Suprapubic skin (tissue), 4 donors: ENCODE measurements at regions not wholly inside any gene's neighbourhood (a gene's known extent, or its start where the extent isn't known, plus 50 kb on each side); places are given as distances from the start of the nearest gene placed in this dataset.

Experiments
- DNase-seq, 2 donors: peaks; one replicate each; pipeline ENCODE4 v3.0.0-alpha.2; 2019; ENCODE audit warnings: low spot score in 2 of 2
- H3K27ac ChIP-seq: fragments of 200-600 bp; sonication (generic); one replicate; pipeline ENCODE4 v1.5.1; 2019
- H3K27me3 ChIP-seq: fragments of 200-600 bp; sonication (generic); one replicate; pipeline ENCODE4 v1.5.1; 2019
- H3K36me3 ChIP-seq: fragments of 200-600 bp; sonication (generic); one replicate; pipeline ENCODE4 v1.5.1; 2019
- H3K4me1 ChIP-seq: fragments of 200-600 bp; sonication (generic); one replicate; pipeline ENCODE4 v1.5.1; 2019
- H3K4me3 ChIP-seq: fragments of 200-600 bp; sonication (generic); one replicate; pipeline ENCODE4 v1.5.1; 2019; ENCODE audit warnings: mild to moderate bottlenecking
- H3K9me3 ChIP-seq: fragments of 200-600 bp; sonication (generic); one replicate; pipeline ENCODE4 v1.5.1; 2019
- CTCF ChIP-seq, 2 donors: fragments of 200-600 bp in 1 of 2; fragments of 450-650 bp in 1 of 2; sonication (generic) in 1 of 2; IDR thresholded peaks; one replicate each; pipeline ENCODE4 v1.5.1; 2016 to 2019; ENCODE audit warnings: antibody characterized with exemption in 2 of 2, mild to moderate bottlenecking in 1 of 2, moderate library complexity in 1 of 2
- EP300 ChIP-seq: sonication (generic); formaldehyde crosslinking; IDR thresholded peaks from one replicate; pipeline ENCODE4 v1.6.1; 2017; ENCODE audit warnings: antibody characterized with exemption
- POLR2A ChIP-seq, 2 donors: fragments of 450-650 bp; IDR thresholded peaks; one replicate each; pipeline ENCODE4 v1.6.1; 2017; ENCODE audit warnings: antibody characterized with exemption in 2 of 2, mild to moderate bottlenecking in 2 of 2, moderate library complexity in 2 of 2
- POLR2AphosphoS5 ChIP-seq, 3 donors: sonication (generic); formaldehyde crosslinking; IDR thresholded peaks; one replicate each; pipeline ENCODE4 v1.6.1; 2017; ENCODE audit warnings: antibody characterized with exemption in 3 of 3
- WGBS: methylation state at CpG from one replicate; pipeline ENCODE4 v1.1.5; 2018; 5-methylcytosine and 5-hydroxymethylcytosine counted together

- H3K27me3 ChIP-seq = no peaks in the 10 kb centered on the region
- DNase-seq = no peak
- H3K27ac ChIP-seq = no peak overlapping the region
- whole genome bisulfite sequencing = 70% methylated on average over 1 of the region's 1 CpG
- H3K4me3 ChIP-seq = no peak overlapping the region
- no peaks in the 10 kb centered on the region for H3K36me3 ChIP-seq
- TF ChIP-seq POLR2AphosphoS5 (IDR thresholded peaks at IDR 0.05) = no peak
- H3K4me1 ChIP-seq = no peaks in the 10 kb centered on the region
- no peaks in the 10 kb centered on the region for H3K9me3 ChIP-seq
These were observed 690.7 kb downstream of the KCNJ3 start for GRCh38 chr2:155389224-155389623.

GRCh38 chr2:155384555-155385123 is 686.1 kb downstream of the KCNJ3 start:
- TF ChIP-seq CTCF (IDR thresholded peaks at IDR 0.05) (no peak), EP300 (no peak), POLR2AphosphoS5 (IDR thresholded peaks at IDR 0.05) (no peak), POLR2A (IDR thresholded peaks at IDR 0.05) (no peak)
- Histone ChIP-seq H3K4me3 (no peak overlapping the region), H3K9me3 (no peaks in the 10 kb centered on the region), H3K27ac (no peak overlapping the region), H3K36me3 (no peaks in the 10 kb centered on the region), H3K27me3 (no peaks in the 10 kb centered on the region), H3K4me1 (no peaks in the 10 kb centered on the region)
- no peak for DNase-seq
- 69% methylated on average over 3 of the region's 3 CpGs for WGBS

- H3K4me3 ChIP-seq = no peak overlapping the region
- no peaks in the 10 kb centered on the region for H3K27me3 ChIP-seq
- H3K9me3 ChIP-seq = no peaks in the 10 kb centered on the region
- no peaks in the 10 kb centered on the region for H3K36me3 ChIP-seq
- no peak for TF ChIP-seq EP300
- no peak for TF ChIP-seq POLR2A (IDR thresholded peaks at IDR 0.05)
- TF ChIP-seq POLR2AphosphoS5 (IDR thresholded peaks at IDR 0.05) = no peak
- no peak for TF ChIP-seq CTCF (IDR thresholded peaks at IDR 0.05)
- no peaks in the 10 kb centered on the region for H3K4me1 ChIP-seq
- WGBS = 53% methylated on average over 3 of the region's 3 CpGs
- no peak overlapping the region for H3K27ac ChIP-seq
- no peak for DNase-seq
These were observed 684.3 kb downstream of the KCNJ3 start for GRCh38 chr2:155382776-155383175.

- TF ChIP-seq CTCF (IDR thresholded peaks at IDR 0.05) = no peak
- no peak for TF ChIP-seq EP300
- no peak for TF ChIP-seq POLR2A (IDR thresholded peaks at IDR 0.05)
- no peaks in the 10 kb centered on the region for H3K9me3 ChIP-seq
- WGBS = 21% methylated on average over 1 of the region's 1 CpG
- H3K27ac ChIP-seq = no peak overlapping the region
- no peak overlapping the region for H3K4me3 ChIP-seq
- H3K36me3 ChIP-seq = no peaks in the 10 kb centered on the region
- no peaks in the 10 kb centered on the region for H3K4me1 ChIP-seq
- DNase-seq = no peak
- H3K27me3 ChIP-seq = no peaks in the 10 kb centered on the region
These were observed 682.9 kb downstream of the KCNJ3 start for GRCh38 chr2:155381436-155381835.

GRCh38 chr2:155379494-155379893 is 681.0 kb downstream of the KCNJ3 start:
- TF ChIP-seq POLR2AphosphoS5 (IDR thresholded peaks at IDR 0.05) (no peak), CTCF (IDR thresholded peaks at IDR 0.05) (no peak)
- no peak overlapping the region for H3K27ac ChIP-seq
- H3K9me3 ChIP-seq = no peaks in the 10 kb centered on the region
- no peak for DNase-seq
- H3K4me3 ChIP-seq = no peak overlapping the region
- no peaks in the 10 kb centered on the region for H3K27me3 ChIP-seq
- H3K36me3 ChIP-seq = no peaks in the 10 kb centered on the region
- WGBS = 56% methylated on average over 2 of the region's 2 CpGs
- H3K4me1 ChIP-seq = no peaks in the 10 kb centered on the region

GRCh38 chr2:155377931-155378444 is 679.5 kb downstream of the KCNJ3 start:
- no peak overlapping the region for H3K27ac ChIP-seq
- no peaks in the 10 kb centered on the region for H3K4me1 ChIP-seq
- WGBS = 52% methylated on average over 1 of the region's 1 CpG
- no peaks in the 10 kb centered on the region for H3K27me3 ChIP-seq
- no peaks in the 10 kb centered on the region for H3K36me3 ChIP-seq
- TF ChIP-seq POLR2A (IDR thresholded peaks at IDR 0.05) = no peak
- no peak for TF ChIP-seq POLR2AphosphoS5 (IDR thresholded peaks at IDR 0.05)
- no peak for TF ChIP-seq EP300
- no peak for TF ChIP-seq CTCF (IDR thresholded peaks at IDR 0.05)
- DNase-seq = no peak
- H3K9me3 ChIP-seq = no peaks in the 10 kb centered on the region
- H3K4me3 ChIP-seq = no peak overlapping the region
